Thyroid gland (tissue), 4 donors: ENCODE measurements at regions not wholly inside any gene's neighbourhood (a gene's known extent, or its start where the extent isn't known, plus 50 kb on each side); places are given as distances from the start of the nearest gene placed in this dataset.

ENCODE experiments used
- CTCF ChIP-seq, 6 experiments: fragments of 200-600 bp in 3 of 6; fragments of 450-650 bp in 3 of 6; sonication (generic) in 3 of 6; IDR thresholded peaks; one replicate each; pipeline ENCODE4 v1.5.1; 2016 to 2019; ENCODE audit warnings: antibody characterized with exemption in 6 of 6, mild to moderate bottlenecking in 2 of 6, inconsistent platforms in 1 of 6, moderate library complexity in 1 of 6
- POLR2A ChIP-seq, 2 donors: fragments of 450-650 bp; IDR thresholded peaks; one replicate each; pipeline ENCODE4 v1.6.1; 2017; ENCODE audit warnings: antibody characterized with exemption in 2 of 2, mild to moderate bottlenecking in 2 of 2, moderate library complexity in 1 of 2

DNA sequence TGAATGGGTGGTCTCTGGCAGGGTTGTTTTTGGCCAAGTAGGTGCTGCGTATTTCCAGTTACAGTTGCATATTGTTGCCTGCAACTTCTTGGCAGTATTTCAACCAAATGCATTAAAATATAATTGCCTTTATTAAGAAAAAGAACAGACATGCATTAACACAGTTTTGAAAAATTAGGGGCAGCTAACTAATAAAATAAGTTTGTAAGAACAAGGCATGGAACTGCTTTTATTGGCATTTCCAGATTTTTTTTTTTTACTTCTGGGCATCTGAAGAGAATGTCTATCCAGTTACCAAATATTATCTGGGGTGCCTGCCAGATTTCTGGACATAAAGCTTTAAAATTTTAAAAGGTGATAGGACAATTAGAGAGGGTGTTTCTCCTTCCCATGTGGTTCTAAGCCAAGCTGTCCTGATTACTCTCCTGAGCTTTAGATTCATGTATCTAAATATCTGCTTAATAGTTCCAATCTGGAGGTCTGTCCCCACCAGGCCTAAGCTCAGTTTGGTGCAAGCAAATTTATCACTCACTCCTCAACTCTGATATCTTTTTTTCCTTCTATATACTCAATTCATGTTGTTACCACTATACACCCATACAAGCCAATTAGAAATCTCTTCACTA, 553.3 kb upstream of the USP24 start:
- no peak for TF ChIP-seq CTCF (IDR thresholded peaks at IDR 0.05)
- TF ChIP-seq POLR2A (IDR thresholded peaks at IDR 0.05), result no peak
